Heart left ventricle (tissue), 13 donors: ENCODE measurements at regions not wholly inside any gene's neighbourhood (a gene's known extent, or its start where the extent isn't known, plus 50 kb on each side); places are given as distances from the start of the nearest gene placed in this dataset.

Experiments used
- POLR2A ChIP-seq, 2 donors: fragments of 450-650 bp; IDR thresholded peaks; one replicate each; pipeline ENCODE4 v1.6.1; 2017; ENCODE audit warnings: antibody characterized with exemption in 2 of 2, mild to moderate bottlenecking in 2 of 2, moderate library complexity in 2 of 2
- TF ChIP-seq, protein P1 (sequence below), 12 donors: fragments of 200-600 bp; sonication (generic) in 4 of 12; IDR thresholded peaks; one replicate each; pipeline versions ENCODE4 v1.5.0 to v1.8.0; 2018 to 2022; ENCODE audit warnings: antibody characterized with exemption in 12 of 12, mild to moderate bottlenecking in 5 of 12
- donor health status: ischemic (EF 13 %, LVEDD 7.1; RV severe dilation, severe dysfunction).
- donor health status: DM: no; HTN: yes; CAD: no.
- donor health status: DM: no; HTN: no; CAD: no.
- donor health status: ischemic (EF 25% LVEDD 6.9; RV normal size, moderate dysfunction).
- donor health status: ischemic (EF 25% LVEDD 5.7; RV mildly dilated, moderate dysfunction).
- donor health status: ischemic (EF 35%, LVEDD 5.7; RV mildly dilated, moderate dysfunction).
- donor health status: nonischemic (EF 11% LVEDD 7.7; RV severe dilation, severe dysfunction).
- donor health status: DM: yes; HTN: yes; CAD: no.
- donor health status: PGD.
- donor health status: ischemic (EF 29% LVEDD 5.4; RV normal size, mild dysfunction).
- donor health status: nonischemic (EF 23%, LVEDD 6.1; RV moderate dilation, normal function).

DNA sequence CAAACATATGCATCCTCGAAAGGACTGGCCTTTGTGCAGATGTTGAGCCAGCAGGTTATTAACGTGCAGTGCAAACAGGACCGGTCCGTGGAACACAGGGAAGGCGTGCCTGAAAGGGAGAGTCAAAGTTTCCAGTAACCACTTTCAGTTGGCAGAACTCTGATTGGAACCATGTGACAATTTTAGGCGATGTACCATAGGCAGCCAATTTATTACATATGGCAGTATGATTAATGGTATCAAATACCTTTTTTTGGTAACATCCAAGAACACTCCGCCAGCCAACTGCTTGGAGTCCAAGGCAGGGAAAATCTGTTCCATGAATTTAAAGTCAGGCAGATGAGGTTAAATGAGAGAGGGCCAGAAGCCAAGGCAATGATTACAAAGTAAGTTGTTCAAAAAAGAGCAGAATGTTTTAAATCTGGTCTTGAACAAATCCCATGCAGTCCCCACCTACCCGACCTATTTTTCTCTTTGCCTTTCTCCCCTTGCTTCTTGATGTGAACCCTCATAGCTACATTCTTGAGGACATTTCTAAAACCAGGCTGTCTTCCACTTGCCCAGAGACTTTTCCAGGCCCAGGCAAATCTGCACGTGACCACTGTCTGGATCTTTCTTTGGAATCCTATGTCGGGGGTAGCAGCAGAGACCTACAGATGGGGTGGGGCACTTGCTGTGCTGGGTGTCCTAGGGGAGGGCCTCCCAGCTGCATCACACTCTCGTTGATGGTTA, 351.7 kb downstream of the HRH4 start:
- no peak for TF ChIP-seq POLR2A (IDR thresholded peaks at IDR 0.05)
- TF ChIP-seq, protein P1, sequence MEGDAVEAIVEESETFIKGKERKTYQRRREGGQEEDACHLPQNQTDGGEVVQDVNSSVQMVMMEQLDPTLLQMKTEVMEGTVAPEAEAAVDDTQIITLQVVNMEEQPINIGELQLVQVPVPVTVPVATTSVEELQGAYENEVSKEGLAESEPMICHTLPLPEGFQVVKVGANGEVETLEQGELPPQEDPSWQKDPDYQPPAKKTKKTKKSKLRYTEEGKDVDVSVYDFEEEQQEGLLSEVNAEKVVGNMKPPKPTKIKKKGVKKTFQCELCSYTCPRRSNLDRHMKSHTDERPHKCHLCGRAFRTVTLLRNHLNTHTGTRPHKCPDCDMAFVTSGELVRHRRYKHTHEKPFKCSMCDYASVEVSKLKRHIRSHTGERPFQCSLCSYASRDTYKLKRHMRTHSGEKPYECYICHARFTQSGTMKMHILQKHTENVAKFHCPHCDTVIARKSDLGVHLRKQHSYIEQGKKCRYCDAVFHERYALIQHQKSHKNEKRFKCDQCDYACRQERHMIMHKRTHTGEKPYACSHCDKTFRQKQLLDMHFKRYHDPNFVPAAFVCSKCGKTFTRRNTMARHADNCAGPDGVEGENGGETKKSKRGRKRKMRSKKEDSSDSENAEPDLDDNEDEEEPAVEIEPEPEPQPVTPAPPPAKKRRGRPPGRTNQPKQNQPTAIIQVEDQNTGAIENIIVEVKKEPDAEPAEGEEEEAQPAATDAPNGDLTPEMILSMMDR (IDR thresholded peaks at IDR 0.05) = no peak
